DOHH2 (cell line): ENCODE measurements at regions not wholly inside any gene's neighbourhood (a gene's known extent, or its start where the extent isn't known, plus 50 kb on each side); places are given as distances from the start of the nearest gene placed in this dataset.

Experiments
- H3F3A ChIP-seq: fragments of 200-600 bp; sonication (generic), shearing (Covaris generic); 2 replicates; pipeline ENCODE4 v1.6.0; 2016; ENCODE audit warnings: antibody characterized with exemption, mild to moderate bottlenecking; ENCODE audit not compliant: control insufficient read depth, insufficient read depth
- H3K27ac ChIP-seq: fragments of 200-600 bp; sonication (generic); 2 replicates; pipeline ENCODE4 v1.5.1; 2014; ENCODE audit warnings: low read depth, mild to moderate bottlenecking, low read length, moderate library complexity
- H3K27me3 ChIP-seq: fragments of 200-600 bp; sonication (generic); 2 replicates; pipeline ENCODE4 v1.6.1; 2014; ENCODE audit warnings: mild to moderate bottlenecking, low read length, mixed read lengths; ENCODE audit not compliant: control insufficient read depth
- H3K36me3 ChIP-seq: fragments of 200-600 bp; sonication (generic); 2 replicates; pipeline ENCODE4 v1.6.1; 2014; ENCODE audit warnings: mild to moderate bottlenecking, low read length, moderate library complexity, mixed read lengths; ENCODE audit not compliant: control insufficient read depth
- H3K4me1 ChIP-seq: fragments of 200-600 bp; sonication (generic); 2 replicates; pipeline ENCODE4 v1.6.1; 2014; ENCODE audit warnings: mild to moderate bottlenecking, low read length, mixed read lengths; ENCODE audit not compliant: control insufficient read depth
- H3K4me2 ChIP-seq: fragments of 200-600 bp; sonication (generic); 2 replicates; pipeline ENCODE4 v1.6.0; 2014; ENCODE audit warnings: mild to moderate bottlenecking, low read length, moderate library complexity
- H3K4me3 ChIP-seq: fragments of 200-600 bp; sonication (generic); 2 replicates; pipeline ENCODE4 v1.5.1; 2014; ENCODE audit warnings: mild to moderate bottlenecking, low read length, mixed read lengths
- H3K79me2 ChIP-seq: fragments of 200-600 bp; sonication (generic); 2 replicates; pipeline ENCODE4 v1.6.1; 2014; ENCODE audit warnings: mild to moderate bottlenecking, low read length, mixed read lengths; ENCODE audit not compliant: control insufficient read depth
- H3K9me2 ChIP-seq: fragments of 200-600 bp; sonication (generic); replicated peaks from 2 replicates; pipeline ENCODE4 v1.6.1; 2014; ENCODE audit warnings: mild to moderate bottlenecking, low read length, mixed read lengths; ENCODE audit not compliant: control insufficient read depth
- H3K9me3 ChIP-seq: fragments of 200-600 bp; sonication (generic); 2 replicates; pipeline ENCODE4 v1.6.1; 2014; ENCODE audit warnings: antibody characterized with exemption, low read length, mixed read lengths; ENCODE audit not compliant: control insufficient read depth, insufficient read depth
- H4K20me1 ChIP-seq: fragments of 200-600 bp; sonication (generic); 2 replicates; pipeline ENCODE4 v1.6.0; 2014; ENCODE audit warnings: low read depth, mild to moderate bottlenecking, antibody characterized with exemption, low read length, moderate library complexity; ENCODE audit not compliant: control insufficient read depth, insufficient read depth
- EZH2phosphoT487 ChIP-seq: fragments of 200-600 bp; sonication (generic); IDR thresholded peaks from 2 replicates; pipeline ENCODE4 v1.6.1; 2017; ENCODE audit warnings: borderline replicate concordance, mild to moderate bottlenecking, antibody characterized with exemption, low read length, moderate library complexity, mixed read lengths
- TF ChIP-seq, protein P1 (sequence below): fragments of 200-600 bp; sonication (generic); IDR thresholded peaks from one replicate; pipeline ENCODE4 v1.5.1; 2014; ENCODE audit warnings: antibody characterized with exemption, mild to moderate bottlenecking, low read depth, low read length; ENCODE audit not compliant: poor library complexity, severe bottlenecking

DNA sequence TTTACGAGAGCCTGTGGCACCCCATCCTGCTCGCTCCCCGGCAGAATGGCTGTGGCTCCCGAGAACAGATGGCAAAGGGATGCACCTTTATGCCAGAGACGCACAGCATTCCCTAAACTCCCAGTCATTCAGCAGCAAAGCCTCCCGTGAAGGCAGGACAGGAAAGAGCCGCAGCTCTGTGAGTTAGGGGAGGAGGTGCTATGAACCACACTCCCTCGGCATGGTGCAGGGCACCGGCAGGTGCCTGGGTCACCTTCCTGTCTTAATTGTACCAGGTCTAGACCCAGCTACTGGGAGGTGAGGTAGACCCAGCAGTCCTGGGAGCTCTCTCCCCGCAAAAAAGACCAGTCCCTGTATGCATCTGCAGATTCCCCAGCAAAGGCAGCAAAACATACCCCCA lies 149.8 kb downstream of the TWIST2 start:
- Histone ChIP-seq H3K79me2 (no peaks in the 10 kb centered on the region), H3K36me3 (no peaks in the 10 kb centered on the region), H3K27ac (no peak overlapping the region), H3K4me3 (no peak overlapping the region), H3F3A (no peaks in the 10 kb centered on the region), H3K4me2 (no peak overlapping the region), H3K27me3 (no peaks in the 10 kb centered on the region), H3K9me3 (no peaks in the 10 kb centered on the region), H4K20me1 (no peaks in the 10 kb centered on the region), H3K4me1 (no peaks in the 10 kb centered on the region), H3K9me2 (no peaks in the 10 kb centered on the region)
- TF ChIP-seq, protein P1, sequence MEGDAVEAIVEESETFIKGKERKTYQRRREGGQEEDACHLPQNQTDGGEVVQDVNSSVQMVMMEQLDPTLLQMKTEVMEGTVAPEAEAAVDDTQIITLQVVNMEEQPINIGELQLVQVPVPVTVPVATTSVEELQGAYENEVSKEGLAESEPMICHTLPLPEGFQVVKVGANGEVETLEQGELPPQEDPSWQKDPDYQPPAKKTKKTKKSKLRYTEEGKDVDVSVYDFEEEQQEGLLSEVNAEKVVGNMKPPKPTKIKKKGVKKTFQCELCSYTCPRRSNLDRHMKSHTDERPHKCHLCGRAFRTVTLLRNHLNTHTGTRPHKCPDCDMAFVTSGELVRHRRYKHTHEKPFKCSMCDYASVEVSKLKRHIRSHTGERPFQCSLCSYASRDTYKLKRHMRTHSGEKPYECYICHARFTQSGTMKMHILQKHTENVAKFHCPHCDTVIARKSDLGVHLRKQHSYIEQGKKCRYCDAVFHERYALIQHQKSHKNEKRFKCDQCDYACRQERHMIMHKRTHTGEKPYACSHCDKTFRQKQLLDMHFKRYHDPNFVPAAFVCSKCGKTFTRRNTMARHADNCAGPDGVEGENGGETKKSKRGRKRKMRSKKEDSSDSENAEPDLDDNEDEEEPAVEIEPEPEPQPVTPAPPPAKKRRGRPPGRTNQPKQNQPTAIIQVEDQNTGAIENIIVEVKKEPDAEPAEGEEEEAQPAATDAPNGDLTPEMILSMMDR, result no peak
- no peak for TF ChIP-seq EZH2phosphoT487
